ENCODE measurements at regions not wholly inside any gene's neighbourhood (a gene's known extent, or its start where the extent isn't known, plus 50 kb on each side); places are given as distances from the start of the nearest gene placed in this dataset.
"Not testable (repeated sequence)": the region's sequence is repeated elsewhere in the genome, so short reads cannot be mapped to it uniquely, and the experiment has no call there.

DNA sequence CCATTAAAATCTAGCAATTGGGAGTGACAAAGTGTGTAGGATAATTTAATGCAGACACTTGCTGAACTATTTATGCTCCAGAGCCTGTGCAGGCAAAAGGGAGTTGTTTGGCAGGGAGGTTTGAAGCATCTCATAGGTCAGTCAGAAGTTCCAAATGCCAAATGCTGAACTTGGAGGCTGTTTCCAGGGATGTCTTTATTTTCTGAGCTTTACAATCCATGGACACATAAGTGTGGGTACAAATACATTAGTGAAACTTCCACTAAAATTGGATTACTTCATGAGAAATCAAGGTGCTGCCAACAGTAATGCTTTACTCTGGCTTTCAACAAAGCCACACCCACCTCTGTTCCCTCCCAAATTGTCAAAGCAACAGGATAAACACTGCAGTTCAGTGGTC, 422.1 kb upstream of the SETBP1 start:
- no peak for DNase-seq

DNA sequence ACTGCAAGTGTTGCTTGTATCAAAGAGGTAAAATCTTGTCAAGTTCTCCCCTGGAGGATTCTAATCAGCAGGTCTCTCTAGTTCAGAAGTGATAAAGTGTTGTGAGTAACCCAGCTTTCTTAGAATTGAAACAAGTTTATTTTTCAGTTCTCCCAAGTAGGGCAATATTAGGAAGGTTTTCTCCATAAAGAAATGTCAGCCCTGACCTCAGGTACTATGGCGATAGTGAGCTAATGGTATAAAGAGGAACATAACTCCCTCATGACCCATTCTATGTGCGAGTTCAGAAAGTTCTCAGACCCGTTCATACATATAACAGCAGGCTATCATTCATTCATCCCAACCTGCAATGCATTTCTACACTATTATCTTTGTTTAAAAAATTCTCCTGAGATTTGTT, 421.1 kb upstream of the SETBP1 start:
- no peak for DNase-seq

DNA sequence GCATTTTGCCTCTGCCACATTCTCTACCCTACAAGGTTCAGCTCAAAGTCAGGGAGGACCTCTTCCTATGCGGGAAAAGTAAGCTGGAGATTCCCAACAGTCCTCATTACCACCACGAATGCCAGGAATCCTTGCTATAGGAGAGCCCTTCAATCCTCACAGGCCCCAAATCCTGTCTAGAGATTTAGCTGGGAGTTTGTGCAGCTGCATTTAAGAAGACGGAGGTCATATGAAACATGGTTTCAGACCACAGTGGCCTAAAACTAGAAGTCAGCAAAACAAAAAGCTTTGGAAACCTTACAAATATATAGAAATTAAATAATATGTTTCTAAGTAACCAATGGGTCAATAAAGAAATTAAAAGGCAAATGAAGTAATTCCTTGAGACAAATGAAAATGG, 415.3 kb upstream of the SETBP1 start:
- DNase-seq = no peak

DNA sequence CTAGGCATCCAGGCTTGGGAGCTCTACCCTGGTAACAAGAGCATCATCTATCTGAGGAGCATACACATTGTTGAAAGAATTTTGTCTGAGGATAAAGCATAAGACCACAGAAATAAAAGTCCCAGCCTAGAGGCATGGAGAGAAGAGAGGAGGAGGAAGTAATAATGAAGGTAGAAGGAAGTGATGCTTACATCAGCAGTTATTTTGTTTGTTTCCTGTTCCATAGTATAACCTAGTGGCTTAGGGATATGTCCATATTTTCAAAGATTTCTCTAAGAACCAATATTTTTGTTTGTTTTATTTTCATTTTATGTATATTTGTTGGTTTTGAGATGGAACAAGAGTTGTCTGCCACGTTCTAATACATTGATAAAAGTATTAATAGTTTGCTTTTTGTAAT, 407.4 kb upstream of the SETBP1 start:
- DNase-seq = no peak

DNA sequence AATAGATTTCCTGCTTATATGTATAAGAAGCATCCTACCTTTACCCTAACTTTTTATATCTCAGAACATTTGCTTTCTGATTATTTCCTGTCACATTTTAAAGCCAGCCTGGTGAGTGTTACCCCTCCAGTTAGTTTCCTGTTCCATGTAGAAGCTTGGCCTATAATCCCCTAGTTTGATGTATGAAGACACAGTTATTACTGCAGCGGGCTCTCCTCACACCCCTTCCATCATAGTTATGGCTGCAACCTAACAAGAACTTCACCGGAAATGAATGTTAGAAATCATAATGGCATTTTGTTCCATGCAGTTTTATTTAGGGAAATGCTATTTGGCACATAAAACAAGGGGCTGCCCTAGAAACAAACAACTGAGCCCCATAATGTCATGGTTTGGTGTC, 400.2 kb upstream of the SETBP1 start:
- DNase-seq = no peak

DNA sequence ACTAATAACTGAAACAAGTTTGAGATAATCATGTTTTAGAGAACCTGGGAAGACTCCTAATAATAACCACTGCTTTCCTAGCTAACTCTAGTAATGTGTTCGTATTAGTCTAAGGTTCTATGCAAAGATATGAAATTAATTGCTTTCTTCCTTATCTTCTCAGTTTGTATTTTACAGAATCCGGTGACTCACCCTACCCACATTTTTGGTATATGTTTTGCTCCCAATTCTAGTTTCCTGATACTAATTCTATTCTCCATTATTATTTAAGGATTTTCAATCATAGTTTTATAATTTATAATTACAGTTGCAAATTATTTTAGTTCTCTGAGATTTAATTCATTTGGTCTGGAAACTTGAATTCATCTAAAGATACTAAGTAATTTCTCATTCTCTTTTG, 394.6 kb upstream of the SETBP1 start:
- no peak for DNase-seq

DNA sequence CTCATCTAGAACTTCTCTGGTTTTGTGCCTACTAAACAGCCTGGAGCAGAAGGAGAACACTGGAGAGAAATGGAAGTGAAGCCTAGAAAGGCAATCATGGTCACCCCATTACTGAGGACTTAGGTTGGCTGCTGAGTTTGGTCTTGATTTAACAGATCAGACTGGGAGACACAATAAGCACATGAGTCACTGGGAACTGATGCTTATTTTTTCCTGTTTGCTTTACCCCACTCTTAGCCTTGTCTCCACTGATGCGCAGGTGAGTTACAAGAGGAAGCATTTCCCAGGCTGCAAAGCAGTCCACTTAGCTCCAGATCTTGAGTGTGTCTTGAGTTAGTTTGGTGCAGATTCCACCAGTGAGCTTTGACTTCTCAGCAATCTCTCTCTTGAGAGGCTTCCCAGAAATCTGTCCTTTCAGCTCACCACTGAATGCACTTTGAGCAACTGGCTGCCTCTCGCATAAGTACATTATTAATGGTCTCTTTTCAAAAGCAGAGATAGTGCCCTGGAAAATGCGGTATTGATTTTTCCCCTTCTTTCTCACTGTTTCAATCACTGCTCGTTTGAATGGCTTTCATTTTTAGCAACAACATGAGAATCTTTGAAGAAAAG, 390.2 kb upstream of the SETBP1 start:
- no peak for DNase-seq

DNA sequence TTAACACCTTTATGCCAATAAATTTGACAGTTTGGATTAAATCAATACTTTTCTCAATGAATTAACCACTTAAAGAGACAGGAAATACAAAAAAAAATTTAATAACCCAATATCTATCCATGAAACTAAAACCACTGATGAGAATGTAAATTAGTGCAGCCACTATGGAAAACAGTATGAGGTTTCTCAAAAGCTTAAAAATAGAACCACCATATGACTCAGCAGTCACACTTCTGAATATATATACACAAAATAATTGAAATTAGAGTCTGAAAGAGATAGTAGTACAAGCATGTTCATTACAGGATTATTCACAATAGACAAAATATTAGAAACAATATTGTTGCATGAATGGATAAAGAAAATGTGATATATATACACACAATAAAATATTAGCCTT, 382.1 kb upstream of the SETBP1 start:
- DNase-seq = no peak

DNA sequence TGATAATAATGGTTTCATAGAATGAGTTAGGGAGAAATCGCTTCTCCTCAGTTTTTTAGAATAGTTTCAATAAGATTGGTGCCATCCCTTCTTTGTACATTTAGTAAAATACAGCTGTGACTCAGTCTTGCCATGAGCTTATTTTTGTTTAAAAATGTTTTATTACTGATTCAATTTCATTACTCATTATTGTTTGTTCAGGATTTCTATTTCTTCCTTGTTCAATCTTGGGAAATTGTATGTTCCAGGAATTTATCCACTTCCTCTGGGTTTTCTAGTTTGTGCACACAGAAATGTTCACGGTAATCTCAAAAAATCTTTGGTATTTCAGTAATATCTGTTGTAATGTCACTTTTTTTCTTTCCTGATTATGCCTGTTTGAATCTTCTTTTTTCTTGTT, 371.5 kb upstream of the SETBP1 start:
- DNase-seq = no peak

DNA sequence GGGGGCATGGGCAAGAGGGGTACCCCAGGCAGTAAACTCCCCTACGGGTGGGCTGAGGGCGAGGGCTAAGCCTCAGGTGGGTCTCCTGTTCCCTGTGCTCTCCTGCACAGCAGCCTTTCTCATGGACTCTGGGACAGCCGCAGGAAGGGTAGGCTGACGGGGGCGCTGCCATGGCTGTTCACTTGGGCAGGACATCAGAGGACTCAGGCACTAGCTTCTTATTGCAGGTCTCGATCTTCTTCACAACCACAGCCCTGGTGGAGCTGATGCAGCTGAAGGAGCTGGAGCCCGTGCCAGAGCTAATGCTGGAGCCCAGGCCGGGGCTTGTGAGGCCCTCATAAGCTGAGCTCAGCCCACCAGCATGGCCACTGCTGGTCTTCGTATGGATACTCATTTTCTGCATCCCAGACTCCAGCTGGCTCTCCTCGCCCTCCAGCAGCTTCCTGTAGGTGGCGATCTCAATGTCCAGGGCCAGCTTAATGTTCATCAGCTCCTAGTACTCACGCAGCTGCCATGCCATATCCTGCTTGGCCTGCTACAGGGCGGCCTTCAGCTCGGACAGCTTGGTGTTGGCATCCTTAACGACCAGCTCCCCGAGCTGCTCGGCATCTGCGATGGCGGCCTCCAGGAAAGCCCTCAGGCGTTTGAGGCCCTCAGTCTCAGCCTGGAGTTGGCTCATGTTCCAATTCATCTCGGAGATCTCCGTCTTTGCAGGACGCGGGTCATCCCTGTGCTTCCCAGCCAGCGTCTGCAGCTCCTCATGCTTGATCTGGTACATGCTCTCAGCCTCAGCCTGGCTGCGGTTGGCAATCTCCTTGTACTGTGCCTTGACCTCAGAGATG, 359.8 kb upstream of the SETBP1 start:
- DNase-seq = no peak

DNA sequence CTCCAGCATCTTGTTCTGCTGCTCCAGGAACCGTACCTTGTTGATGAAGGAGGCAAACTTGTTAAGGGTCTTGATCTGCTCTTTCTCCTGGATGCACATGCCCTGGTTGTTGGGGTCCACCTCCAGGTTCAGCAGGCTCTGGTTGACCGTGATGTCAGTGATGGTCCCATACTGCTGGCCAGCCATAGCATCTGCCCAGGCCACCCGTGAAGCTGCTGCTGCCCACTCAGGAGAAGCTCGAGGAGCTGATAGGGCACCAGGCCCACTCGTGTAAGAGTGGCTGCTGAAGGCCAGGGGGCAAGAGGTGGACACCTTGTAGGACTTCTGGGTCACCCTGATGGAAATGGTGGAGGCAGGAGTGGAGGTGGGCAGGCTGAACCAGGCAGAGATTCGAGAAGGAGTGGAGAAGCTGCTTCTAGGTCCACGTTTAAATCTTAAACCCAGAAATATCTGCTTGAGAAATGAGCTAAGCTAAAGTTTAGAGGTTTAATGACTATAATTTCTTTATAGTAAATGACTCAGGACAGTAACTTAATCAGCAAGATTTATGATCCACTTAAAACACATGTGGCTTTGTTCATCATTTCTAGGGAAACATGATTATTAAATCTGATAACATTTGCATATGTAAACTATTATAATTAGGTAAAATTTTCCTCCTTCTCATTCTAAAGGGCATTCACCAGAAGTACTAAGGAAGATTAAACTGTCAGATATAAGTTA, 358.7 kb upstream of the SETBP1 start:
- DNase-seq = no peak

DNA sequence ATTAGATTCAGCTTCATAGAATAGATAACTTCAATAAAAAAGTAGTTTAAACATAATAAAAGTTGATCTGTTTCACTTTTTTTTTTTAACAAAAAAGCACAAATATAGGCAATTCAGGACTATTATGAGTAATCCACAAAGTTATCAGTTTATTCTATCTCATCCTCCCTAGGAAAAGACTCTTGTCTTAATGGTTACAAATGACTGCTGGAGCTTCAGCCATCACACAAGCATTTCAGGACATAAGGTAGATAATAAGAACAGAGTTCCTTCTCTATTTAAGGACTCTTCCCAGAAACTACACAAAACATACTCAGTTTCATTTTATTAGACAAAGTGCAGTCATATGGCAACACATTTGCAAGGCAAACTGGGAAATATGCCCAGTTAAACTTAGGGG, 357.6 kb upstream of the SETBP1 start:
- no peak for DNase-seq

DNA sequence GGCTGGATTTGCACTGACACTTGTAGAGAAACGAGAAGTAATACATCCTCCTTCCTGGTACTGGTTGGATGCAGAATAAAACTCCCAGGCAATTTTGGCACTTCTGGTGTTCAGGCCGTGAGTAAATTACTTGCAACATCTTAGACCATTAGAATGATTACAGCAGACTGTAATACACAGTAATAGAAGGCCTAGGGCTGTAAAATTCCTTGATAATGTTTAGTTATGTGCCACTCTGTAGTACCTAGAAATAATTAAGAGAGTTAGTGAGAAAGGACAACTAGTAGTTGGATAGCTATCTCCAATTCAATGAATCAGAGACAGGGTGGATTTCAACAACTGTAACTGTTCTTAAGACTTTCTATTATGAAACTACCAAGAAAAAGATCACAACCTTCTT, 356.3 kb upstream of the SETBP1 start:
- DNase-seq = no peak

DNA sequence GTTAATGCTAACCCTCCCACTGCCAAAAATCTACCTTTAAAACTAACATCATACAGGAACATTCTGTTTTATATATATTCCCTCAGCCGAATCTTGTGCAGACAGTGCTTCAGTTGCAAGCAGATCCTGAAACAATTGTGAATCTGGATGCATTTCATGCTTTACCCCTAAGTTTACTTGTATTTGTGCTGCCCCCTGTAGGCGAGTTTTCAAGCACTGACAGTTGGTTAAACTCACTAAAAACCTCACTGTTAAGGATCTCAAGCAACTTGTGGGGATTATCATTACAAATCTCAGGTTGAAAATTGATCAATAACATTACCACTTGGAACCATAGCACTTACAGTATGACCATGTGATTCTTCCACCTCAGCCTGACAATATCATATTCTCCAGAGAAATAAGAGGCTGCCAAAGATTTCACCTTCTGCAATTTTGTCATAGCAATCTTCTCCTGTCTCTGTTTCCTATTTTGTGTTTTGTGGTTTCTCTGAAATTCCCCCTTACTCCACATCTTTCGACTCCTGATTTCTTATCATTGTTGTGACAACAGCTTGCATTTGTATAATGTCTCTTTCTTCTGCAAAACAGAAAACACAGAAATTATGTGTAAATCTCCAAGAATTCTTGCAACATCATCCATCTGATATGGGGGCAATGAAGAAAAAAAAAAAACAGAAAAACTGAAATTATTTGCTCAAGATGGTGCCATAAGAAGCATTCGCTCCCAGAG, 354.6 kb upstream of the SETBP1 start:
- peak; percentile 2 for DNase-seq

DNA sequence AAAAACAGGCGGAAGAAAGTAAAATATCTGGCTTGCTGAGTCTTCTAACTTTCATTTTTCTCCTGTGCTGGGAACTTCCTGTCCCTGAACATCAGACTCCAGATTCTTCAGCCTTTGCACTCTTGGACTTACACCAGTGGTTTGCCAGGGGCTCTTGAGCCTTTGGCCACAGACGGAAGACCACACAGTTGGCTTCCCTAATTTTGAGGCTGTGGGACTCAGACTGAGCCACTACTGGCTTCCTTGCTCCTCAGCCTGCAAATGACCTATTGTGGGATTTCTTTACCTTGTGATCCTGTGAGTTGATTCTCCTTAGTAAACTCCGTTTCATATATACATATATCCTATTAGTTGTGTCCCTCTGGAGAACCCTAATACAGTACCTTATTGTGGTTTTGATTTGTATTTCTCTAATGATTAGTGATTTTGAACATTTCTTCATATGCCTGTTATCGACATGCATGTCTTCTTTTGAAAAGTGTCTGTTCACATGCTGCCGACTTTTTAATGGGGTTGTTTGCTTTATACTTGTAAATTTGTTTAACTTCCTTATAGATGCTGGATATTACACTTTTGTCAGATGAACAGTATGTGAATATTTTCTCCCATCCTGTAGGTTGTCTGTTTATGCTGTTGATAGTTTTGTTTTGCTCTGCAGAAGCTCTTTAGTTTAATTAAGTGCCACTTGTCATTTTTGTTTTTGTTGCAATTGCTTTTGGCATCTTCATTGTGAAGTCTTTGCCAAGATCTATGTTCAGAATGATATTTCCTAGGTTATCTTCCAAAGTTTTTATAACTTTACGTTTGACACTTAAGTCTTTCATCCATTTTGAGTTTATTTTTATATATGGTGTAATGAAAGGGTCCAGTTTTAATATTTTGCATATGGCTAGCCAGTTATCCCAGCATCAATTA, 348.8 kb upstream of the SETBP1 start:
- DNase-seq = no peak

DNA sequence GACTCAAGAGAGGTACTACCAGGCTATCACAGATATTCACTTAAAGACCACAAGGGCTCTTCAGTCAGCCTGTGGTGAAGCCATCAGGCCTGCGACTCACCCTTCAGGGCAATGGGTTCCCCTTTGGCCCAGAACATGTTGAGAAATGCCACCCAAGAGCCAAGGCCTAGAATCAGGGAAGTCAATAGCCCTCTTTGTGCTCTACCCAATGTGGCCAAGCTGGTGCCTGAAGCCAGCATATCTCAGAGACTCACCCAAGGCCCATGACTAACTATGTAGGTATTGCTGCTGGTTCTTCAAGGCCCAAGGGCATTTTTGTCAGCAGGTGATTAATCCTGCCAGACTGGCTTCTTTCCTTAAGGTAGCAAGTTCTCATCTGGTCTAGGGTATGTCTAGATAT, 338.9 kb upstream of the SETBP1 start:
- DNase-seq = no peak

DNA sequence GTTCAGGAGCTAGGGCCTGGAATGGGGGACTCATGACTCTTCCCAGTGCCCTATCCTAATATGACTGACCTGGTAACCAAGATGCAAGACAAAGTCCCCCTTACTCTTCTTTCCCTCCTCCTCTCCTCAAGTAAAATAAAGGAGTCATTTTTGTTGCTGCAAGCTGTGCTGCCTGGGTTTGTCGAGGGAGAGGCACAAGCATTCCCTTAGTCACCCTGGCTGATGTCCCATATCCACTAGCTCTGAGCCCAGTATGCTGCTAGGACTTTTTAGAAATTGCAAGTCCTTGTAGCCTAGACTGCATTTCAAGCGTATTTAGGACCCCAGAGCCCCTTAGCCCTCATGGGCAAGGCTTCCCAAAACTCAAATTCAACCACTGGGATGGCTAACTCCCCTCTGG, 338.5 kb upstream of the SETBP1 start:
- DNase-seq = no peak

DNA sequence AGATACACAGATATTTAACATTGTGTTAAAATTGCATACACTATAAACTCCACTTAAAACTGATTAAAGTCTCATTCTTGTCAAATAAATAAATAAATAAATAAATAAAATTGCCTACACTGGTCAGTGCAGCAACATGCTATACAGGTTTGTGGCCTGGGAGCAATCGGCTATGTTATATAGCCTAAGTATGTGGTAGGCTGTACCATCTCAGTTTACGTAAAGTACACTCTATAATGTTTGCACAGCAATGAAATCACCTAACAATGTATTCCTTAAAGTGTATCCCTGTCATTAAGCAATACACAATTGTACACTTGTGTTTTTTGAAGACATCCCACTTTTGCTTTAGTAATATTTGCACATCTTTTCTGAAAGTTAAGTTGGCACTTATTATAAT, 337.7 kb upstream of the SETBP1 start:
- no peak for DNase-seq

DNA sequence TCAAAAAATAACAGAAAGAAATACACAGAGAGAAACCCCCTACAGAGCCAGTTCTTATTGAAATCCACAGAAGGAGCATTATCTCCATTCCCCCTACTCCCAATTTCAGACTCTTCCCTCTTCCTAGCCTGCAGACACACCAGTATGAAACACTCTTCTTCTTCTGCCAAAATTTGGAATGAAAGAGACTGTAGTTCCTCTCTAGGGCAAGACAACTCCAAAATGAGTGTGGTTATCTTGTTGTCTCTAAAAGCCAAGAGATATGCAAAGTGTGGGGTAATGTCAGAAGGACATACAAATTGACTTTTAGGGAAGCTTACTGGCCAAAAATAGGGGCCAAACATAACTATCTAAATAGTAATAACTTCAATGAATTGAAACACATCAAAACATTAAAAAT, 337.1 kb upstream of the SETBP1 start:
- DNase-seq = no peak

DNA sequence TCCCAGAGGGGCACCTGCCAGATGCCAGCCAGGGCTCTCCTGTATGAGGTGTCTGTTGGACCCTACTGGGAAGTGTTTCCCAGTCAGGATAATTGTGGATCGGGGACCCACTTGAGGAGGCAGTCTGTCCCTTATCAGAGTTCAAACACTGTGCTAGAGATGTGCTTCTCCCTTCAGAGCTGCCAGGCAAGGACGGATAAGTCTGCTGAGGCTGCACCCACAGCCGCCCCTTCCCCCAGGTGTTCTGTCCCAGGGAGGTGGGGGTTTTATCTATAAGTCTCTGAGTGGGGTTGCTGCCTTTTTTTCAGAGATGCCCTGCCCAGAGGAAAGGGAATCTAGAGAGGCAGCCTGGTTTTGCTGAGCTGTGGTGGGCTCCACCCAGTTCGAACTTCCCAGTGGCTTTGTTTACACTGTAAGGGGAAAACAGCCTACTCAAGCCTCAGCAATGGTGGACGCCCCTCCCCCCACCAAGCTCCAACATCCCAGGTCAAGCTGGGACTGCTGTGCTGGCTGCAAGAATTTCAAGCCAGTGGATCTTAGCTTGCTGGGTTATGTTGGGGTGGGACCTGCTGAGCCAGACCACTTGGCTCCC, 324.0 kb upstream of the SETBP1 start:
- DNase-seq = no peak

DNA sequence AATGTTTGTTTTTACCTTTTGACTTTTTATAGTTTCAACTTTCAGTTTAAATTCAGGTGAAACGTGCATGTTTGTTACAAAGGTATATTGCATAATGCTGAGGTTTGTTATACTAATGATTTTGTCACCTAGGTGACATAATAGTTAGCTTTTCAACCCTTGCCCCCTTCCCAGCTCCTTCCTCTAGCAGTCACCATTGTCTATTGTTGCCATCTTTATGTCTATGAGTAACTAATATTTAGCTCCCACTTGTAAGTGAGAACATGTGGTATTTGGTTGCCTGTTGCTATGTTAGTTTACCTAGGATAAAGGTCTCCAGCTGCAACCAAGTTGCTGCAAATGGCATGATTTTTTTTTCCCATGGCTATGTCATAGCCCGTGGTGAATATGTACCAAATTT, 322.3 kb upstream of the SETBP1 start:
- no peak for DNase-seq

DNA sequence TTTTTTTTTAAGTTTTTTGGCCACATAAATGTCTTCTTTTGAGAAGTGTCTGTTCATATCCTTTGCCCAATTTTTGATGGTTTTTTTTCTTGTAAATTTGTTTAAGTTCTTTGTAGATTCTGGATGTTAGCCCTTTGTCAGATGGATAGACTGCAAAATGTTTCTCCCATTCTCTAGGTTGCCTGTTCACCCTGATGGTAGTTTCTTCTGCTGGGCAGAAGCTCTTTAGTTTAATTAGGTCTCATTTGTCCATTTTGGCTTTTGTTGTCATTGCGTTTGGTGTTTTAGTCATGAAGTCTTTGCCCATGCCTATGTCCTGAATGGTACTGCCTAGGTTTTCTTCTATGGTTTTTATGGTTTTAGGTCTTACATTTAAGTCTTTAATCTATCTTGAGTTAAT, 320.9 kb upstream of the SETBP1 start:
- not testable (repeated sequence) for DNase-seq
